Kidney (tissue), 13 donors: ENCODE measurements at regions not wholly inside any gene's neighbourhood (a gene's known extent, or its start where the extent isn't known, plus 50 kb on each side); places are given as distances from the start of the nearest gene placed in this dataset.

Experiments used
- DNase-seq, 5 donors: peaks; one replicate each; pipeline ENCODE4 v3.0.0-alpha.2; 2013 to 2020
- FAIRE-seq: peaks from 2 replicates; lab custom pipeline; 2012; peaks lifted over from hg19 to GRCh38; lab: Jason Lieb, UNC
- H3K27ac ChIP-seq, 2 donors: one replicate each; pipeline ENCODE4 v1.7.0; 2013; ENCODE audit warnings: low read depth in 2 of 2, low read length in 2 of 2, inconsistent platforms in 1 of 2
- H3K27me3 ChIP-seq: one replicate; pipeline ENCODE4 v1.7.1; 2013; ENCODE audit warnings: low read length, inconsistent platforms; ENCODE audit not compliant: control insufficient read depth, insufficient read depth
- H3K36me3 ChIP-seq, 3 donors: one replicate each; pipeline versions ENCODE4 v1.7.0 to v1.7.1; 2013; ENCODE audit warnings: low read length in 3 of 3, control low read depth in 1 of 3, inconsistent platforms in 1 of 3; ENCODE audit not compliant: insufficient read depth in 3 of 3, control insufficient read depth in 2 of 3
- H3K4me1 ChIP-seq, 3 donors: one replicate each; pipeline versions ENCODE4 v1.7.0 to v1.7.1; 2013; ENCODE audit warnings: low read length in 3 of 3, inconsistent platforms in 1 of 3, low read depth in 1 of 3; ENCODE audit not compliant: control insufficient read depth in 2 of 3, insufficient read depth in 2 of 3
- H3K4me3 ChIP-seq, 3 donors: one replicate each; pipeline versions ENCODE4 v1.7.0 to v1.8.1; 2013; ENCODE audit warnings: low read length in 3 of 3, control low read depth in 1 of 3, inconsistent platforms in 1 of 3
- H3K9ac ChIP-seq, 3 donors: one replicate each; pipeline versions ENCODE4 v1.7.0 to v1.7.1; 2013; ENCODE audit warnings: low read length in 3 of 3, control low read depth in 1 of 3, inconsistent platforms in 1 of 3
- H3K9me3 ChIP-seq, 3 donors: one replicate each; pipeline versions ENCODE4 v1.7.0 to v1.7.1; 2013; ENCODE audit warnings: low read length in 3 of 3, control low read depth in 1 of 3, inconsistent platforms in 1 of 3; ENCODE audit not compliant: control insufficient read depth in 2 of 3, insufficient read depth in 1 of 3
- intact Hi-C: fragments of 100-400 bp; cut with DNase I; formaldehyde crosslinking; loops from one replicate; pipeline ENCODE4 v1.11.1; 2022
- TF ChIP-seq, protein P1 (sequence below): IDR thresholded peaks from 3 replicates; pipeline ENCODE4 v1.5.1; 2012; ENCODE audit warnings: mild to moderate bottlenecking, moderate library complexity, borderline replicate concordance; ENCODE audit not compliant: insufficient read depth; ENCODE audit errors: extremely low read depth
- donor health status: control.
- donor health status: control.
- donor health status: control.
- donor health status: control.
- donor health status: control.
- donor health status: DM: yes; HTN: yes; CAD: no.
- donor health status: Normal renal cell carcinoma (clear cell type).

DNA sequence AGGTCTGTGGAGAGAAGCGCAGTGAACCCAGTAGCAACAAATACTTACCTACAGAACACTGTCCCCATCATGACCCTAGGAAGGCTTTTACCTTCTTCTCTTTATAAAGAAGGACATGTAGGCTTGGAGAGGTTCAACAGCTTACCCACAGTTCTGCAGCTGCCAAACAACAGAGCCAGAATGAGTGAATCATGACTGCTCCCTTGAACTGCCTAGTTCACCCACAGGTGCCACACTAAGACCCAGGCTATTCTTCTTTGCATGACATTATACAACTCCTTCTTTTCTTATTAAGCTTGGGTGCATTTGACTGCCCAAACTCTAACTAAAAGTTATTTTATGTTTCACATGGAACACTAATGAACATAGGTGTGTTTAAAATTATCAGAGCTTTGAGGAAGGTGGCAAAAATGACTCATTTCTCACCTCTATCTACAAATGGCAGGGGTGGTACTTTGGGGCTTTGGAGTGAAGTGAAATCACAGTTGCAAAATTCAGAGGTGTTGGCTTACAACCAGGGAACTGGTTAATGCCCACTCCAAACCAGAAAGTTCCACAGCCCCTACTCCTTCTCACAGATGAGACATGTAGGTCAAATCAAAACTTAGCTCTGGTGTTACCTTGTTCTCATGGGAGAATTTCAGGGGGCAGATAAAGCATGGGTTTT, 201.6 kb downstream of the SEMA6A start:
- no peak overlapping the region for H3K4me3 ChIP-seq
- DNase-seq (no peak), FAIRE-seq (no peak)
- intact Hi-C loops, result no loop called here
- H3K4me1 ChIP-seq, result peaks cover 1 to 13% (median 3%) of the 10 kb centered on the region in 3 donors
- H3K36me3 ChIP-seq, result no peaks in the 10 kb centered on the region
- H3K9ac ChIP-seq, result no peak overlapping the region
- H3K27ac ChIP-seq, result peak overlapping the region in 1 of 2 donors; percentile 41
- no peaks in the 10 kb centered on the region for H3K27me3 ChIP-seq
- TF ChIP-seq, protein P1, sequence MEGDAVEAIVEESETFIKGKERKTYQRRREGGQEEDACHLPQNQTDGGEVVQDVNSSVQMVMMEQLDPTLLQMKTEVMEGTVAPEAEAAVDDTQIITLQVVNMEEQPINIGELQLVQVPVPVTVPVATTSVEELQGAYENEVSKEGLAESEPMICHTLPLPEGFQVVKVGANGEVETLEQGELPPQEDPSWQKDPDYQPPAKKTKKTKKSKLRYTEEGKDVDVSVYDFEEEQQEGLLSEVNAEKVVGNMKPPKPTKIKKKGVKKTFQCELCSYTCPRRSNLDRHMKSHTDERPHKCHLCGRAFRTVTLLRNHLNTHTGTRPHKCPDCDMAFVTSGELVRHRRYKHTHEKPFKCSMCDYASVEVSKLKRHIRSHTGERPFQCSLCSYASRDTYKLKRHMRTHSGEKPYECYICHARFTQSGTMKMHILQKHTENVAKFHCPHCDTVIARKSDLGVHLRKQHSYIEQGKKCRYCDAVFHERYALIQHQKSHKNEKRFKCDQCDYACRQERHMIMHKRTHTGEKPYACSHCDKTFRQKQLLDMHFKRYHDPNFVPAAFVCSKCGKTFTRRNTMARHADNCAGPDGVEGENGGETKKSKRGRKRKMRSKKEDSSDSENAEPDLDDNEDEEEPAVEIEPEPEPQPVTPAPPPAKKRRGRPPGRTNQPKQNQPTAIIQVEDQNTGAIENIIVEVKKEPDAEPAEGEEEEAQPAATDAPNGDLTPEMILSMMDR, result no peak
- no peaks in the 10 kb centered on the region for H3K9me3 ChIP-seq

DNA sequence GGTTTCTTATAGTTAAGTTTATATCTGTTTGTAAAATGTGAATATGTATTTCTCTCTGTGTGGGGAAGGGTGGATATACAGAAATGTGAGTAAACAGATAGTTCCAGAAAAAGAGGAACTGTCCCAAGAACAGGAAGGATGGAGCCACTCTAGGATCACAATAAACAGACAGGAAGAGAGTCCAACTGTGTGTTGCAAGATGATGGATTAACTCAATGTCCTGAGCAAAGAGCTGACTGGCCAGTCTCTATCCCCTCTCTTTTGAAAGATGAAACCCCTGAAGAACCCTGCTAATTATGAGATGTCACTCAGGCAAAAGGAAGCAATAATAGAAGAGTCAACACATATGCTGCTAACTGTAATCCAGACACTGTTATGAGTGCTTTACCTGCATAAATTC, 202.7 kb downstream of the SEMA6A start:
- no peak for FAIRE-seq
- Histone ChIP-seq H3K9me3 (no peaks in the 10 kb centered on the region), H3K27ac (no peak overlapping the region), H3K36me3 (no peaks in the 10 kb centered on the region), H3K9ac (no peak overlapping the region), H3K4me3 (no peak overlapping the region), H3K27me3 (no peaks in the 10 kb centered on the region), H3K4me1 (peaks cover 0 to 13% (median 3%) of the 10 kb centered on the region in 3 donors)
- DNase-seq, result peak in 1 of 5 donors; percentile 46
- TF ChIP-seq, protein P1, result no peak
- intact Hi-C loops, result no loop called here

DNA sequence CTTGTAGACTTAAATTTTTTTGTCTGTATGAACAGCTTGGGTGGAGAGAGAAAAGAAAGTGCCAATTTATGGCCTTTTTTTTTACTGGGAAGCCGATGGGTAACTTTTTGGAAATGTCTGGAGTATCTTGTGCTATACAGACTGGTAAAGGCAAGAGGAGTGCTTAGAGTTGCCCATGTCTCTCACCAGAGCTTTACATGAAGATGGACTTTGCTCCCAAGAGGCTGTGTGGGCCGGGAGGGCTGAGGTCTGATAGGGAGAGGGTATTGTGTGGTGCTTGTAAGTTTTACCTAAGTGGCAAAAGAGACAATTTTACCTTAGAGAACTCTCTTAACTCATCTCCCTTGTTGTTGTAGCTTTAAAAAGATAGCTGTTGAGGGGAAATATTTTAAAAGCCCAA, 203.2 kb downstream of the SEMA6A start:
- no peaks in the 10 kb centered on the region for H3K9me3 ChIP-seq
- H3K36me3 ChIP-seq, result no peaks in the 10 kb centered on the region
- no peak overlapping the region for H3K4me3 ChIP-seq
- H3K4me1 ChIP-seq, result peaks cover 0 to 13% (median 3%) of the 10 kb centered on the region in 3 donors
- FAIRE-seq (no peak), DNase-seq (no peak)
- H3K27ac ChIP-seq, result peak overlapping the region; percentile 28 to 52
- TF ChIP-seq, protein P1, result no peak
- no peak overlapping the region for H3K9ac ChIP-seq
- no peaks in the 10 kb centered on the region for H3K27me3 ChIP-seq
- intact Hi-C loops, result no loop called here
